Activated naive CD4-positive, alpha-beta T cell treated with anti-CD3 and anti-CD28 coated beads, Interleukin-2, amount 10 ng/mL, durations not matched to agents 7 days and 5 days (primary cell): ENCODE measurements at regions not wholly inside any gene's neighbourhood (a gene's known extent, or its start where the extent isn't known, plus 50 kb on each side); places are given as distances from the start of the nearest gene placed in this dataset.

ENCODE experiments used
- CTCF ChIA-PET: fragments of 350-600 bp; sonication (Branson Sonifier 250); formaldehyde crosslinking; loops from one replicate; lab custom pipeline; 2021; ENCODE audit warnings: antibody characterized with exemption; lab: Charles Lee
- DNase-seq: peaks from one replicate; pipeline ENCODE4 v3.0.0-alpha.2; 2020
- H3K27ac Mint-ChIP-seq: one replicate; pipeline ENCODE4 v1.8.0; 2021; ENCODE audit warnings: mild to moderate bottlenecking, moderate library complexity, mixed read lengths
- H3K27me3 Mint-ChIP-seq: one replicate; pipeline ENCODE4 v1.8.0; 2021; ENCODE audit warnings: mild to moderate bottlenecking, mixed read lengths
- H3K36me3 Mint-ChIP-seq: one replicate; pipeline ENCODE4 v1.8.0; 2021; ENCODE audit warnings: mixed read lengths
- H3K4me1 Mint-ChIP-seq: one replicate; pipeline ENCODE4 v1.8.0; 2021; ENCODE audit warnings: mixed read lengths
- H3K4me3 Mint-ChIP-seq: one replicate; pipeline ENCODE4 v1.8.0; 2021; ENCODE audit warnings: mild to moderate bottlenecking, moderate library complexity, mixed read lengths
- H3K9me3 Mint-ChIP-seq: one replicate; pipeline ENCODE4 v1.8.0; 2021; ENCODE audit warnings: mixed read lengths

DNA sequence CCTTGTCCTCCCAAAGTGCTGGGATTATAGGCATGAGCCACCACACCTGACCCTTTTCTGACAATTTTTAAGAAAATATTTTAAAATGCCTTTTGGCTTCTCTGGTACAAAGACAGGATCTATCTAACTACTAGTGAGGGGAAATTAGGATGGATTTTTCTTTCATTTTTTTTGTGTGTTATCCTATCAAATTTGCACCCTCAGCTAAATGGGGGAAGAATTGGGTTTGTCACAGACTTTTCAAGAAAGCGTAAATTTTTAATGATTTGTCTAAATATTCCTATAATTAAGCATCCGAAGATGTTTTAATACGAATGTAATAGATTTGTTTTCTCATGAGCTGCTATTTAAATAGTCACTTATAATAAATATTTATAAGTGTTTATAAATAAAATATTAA, 340.0 kb upstream of the ETAA1 start:
- no peaks in the 10 kb centered on the region for H3K36me3 Mint-ChIP-seq
- no peaks in the 10 kb centered on the region for H3K9me3 Mint-ChIP-seq
- no peak overlapping the region for H3K27ac Mint-ChIP-seq
- CTCF ChIA-PET: no interaction called here
- no peaks in the 10 kb centered on the region for H3K27me3 Mint-ChIP-seq
- H3K4me1 Mint-ChIP-seq: no peaks in the 10 kb centered on the region
- H3K4me3 Mint-ChIP-seq: no peak overlapping the region
- no peak for DNase-seq

DNA sequence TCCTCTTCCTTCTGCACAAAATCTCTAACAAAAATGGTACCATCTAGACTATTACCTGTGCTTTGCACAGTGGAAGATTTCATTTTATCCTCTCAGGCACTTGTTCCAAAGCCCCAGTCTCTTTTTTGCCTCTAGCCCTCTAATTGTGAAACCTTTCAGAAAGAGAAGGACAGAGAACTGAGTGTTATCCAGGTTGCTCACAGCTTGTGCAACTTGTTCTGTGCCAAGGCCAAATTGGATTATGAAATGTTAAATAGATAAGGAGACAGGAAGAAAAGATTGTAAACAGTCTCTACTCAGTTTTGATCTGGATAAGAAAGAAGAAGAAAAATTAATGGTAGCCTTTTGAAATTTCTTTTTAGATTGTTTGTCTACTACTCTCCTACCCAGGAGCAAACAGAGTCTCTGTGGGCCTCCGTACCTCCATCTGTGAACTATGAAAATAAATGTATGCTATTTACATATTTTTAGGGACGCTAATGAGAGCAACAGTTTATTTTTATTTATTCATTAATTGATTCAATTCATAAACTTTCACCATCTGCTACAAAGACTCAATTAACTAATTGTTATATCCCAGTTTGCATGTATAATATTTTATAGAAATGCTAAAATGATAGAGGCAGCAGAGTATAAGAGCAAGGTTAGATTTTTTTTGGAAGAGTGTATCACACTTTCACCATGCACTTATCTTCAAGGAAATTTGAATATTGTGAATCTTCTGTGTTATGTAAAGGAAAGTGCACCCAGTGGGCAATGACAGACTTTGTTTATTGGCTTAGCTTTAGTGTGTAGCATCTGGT, 339.0 kb upstream of the ETAA1 start:
- DNase-seq: no peak
- no peaks in the 10 kb centered on the region for H3K36me3 Mint-ChIP-seq
- H3K9me3 Mint-ChIP-seq: no peaks in the 10 kb centered on the region
- CTCF ChIA-PET: no interaction called here
- no peaks in the 10 kb centered on the region for H3K4me1 Mint-ChIP-seq
- no peak overlapping the region for H3K27ac Mint-ChIP-seq
- no peaks in the 10 kb centered on the region for H3K27me3 Mint-ChIP-seq
- H3K4me3 Mint-ChIP-seq: no peak overlapping the region

DNA sequence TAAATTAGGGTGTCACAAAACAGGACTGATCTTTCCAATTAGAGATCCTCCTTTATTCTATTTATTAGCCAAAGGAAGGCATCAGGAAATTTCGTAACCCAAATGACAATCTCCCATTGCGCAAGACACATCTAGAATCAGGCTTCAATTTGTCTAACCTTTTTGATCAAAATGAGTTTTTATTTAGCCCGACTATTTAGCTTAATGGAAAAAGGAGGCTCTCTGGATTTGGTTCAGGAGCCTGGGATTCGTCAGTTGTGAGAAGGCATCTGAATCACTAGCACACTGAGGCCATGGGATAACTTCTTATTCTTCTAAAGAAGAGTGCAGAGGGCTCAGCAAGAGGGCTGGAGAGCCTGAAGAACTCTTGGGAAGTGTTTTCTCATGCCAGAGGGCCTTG, 332.1 kb upstream of the ETAA1 start:
- no peaks in the 10 kb centered on the region for H3K36me3 Mint-ChIP-seq
- CTCF ChIA-PET: no interaction called here
- DNase-seq: no peak
- H3K27me3 Mint-ChIP-seq: no peaks in the 10 kb centered on the region
- H3K4me3 Mint-ChIP-seq: no peak overlapping the region
- H3K4me1 Mint-ChIP-seq: no peaks in the 10 kb centered on the region
- peaks cover 3% of the 10 kb centered on the region for H3K9me3 Mint-ChIP-seq
- H3K27ac Mint-ChIP-seq: no peak overlapping the region

DNA sequence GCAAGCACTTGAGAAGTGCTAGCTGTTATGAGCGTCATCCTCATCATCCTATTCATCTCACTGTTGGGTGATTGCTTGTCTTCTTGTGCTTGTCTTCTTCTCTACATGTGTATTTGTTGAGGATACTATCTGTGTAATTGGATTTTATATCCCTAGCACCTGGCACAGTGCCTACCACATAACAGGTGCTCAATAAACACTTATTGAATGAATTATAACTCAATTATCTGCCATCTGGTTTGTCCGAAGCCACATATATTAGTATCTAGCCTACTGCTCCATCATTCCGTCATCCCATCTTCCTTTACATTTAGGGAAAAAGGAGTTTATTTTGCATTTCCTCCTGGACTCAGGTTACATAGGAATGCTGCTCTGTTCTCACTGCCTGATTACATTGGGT, 330.4 kb upstream of the ETAA1 start:
- CTCF ChIA-PET: no interaction called here
- Mint-ChIP-seq H3K4me3 (no peak overlapping the region), H3K9me3 (peaks cover 3% of the 10 kb centered on the region), H3K4me1 (no peaks in the 10 kb centered on the region), H3K27ac (no peak overlapping the region), H3K36me3 (no peaks in the 10 kb centered on the region), H3K27me3 (no peaks in the 10 kb centered on the region)
- DNase-seq: no peak

DNA sequence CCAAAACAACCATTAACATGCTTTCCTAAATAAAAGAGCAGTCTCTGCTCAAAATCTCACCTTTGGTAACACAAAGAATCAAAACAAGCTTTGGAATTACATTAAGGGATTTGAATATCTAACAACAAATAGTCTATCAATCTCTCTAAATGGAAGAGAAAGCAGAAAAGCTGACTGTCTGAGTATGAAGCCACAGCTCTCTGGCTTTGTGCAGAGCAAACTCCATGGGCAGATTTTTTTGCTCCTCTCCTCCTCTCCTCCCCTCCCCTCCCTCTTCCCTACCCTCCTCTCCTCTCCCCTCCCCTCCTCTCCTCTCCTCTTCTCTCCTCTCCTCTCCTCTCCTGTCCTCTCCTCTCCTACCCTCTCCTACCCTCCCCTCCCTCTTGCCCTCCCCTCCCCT, 329.5 kb upstream of the ETAA1 start:
- CTCF ChIA-PET: no interaction called here
- Mint-ChIP-seq H3K4me1 (no peaks in the 10 kb centered on the region), H3K36me3 (no peaks in the 10 kb centered on the region), H3K9me3 (peaks cover 3% of the 10 kb centered on the region), H3K27me3 (no peaks in the 10 kb centered on the region), H3K27ac (no peak overlapping the region), H3K4me3 (no peak overlapping the region)
- DNase-seq: no peak

DNA sequence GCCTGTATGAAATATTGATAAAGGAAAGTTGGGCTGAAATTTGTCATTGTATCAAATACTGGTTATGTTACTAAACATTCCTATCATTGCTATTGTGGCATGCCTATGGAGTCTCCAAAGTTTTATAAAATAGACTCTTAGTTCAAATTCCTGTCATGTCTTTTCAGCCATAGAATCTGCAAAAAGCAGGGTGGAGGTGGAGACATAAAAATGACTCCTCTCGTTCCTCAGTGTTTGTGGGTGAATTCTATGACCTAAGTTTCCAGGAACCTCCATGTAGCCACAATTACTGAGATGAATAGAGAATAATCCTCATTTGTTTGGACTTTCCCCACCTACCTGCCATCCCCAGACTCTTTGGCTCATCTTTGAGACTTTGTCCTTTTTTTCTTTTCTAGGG, 326.3 kb upstream of the ETAA1 start:
- H3K27ac Mint-ChIP-seq: no peak overlapping the region
- H3K4me1 Mint-ChIP-seq: no peaks in the 10 kb centered on the region
- H3K4me3 Mint-ChIP-seq: no peak overlapping the region
- H3K27me3 Mint-ChIP-seq: no peaks in the 10 kb centered on the region
- peaks cover 3% of the 10 kb centered on the region for H3K9me3 Mint-ChIP-seq
- no peaks in the 10 kb centered on the region for H3K36me3 Mint-ChIP-seq
- no peak for DNase-seq
- CTCF ChIA-PET: no interaction called here

DNA sequence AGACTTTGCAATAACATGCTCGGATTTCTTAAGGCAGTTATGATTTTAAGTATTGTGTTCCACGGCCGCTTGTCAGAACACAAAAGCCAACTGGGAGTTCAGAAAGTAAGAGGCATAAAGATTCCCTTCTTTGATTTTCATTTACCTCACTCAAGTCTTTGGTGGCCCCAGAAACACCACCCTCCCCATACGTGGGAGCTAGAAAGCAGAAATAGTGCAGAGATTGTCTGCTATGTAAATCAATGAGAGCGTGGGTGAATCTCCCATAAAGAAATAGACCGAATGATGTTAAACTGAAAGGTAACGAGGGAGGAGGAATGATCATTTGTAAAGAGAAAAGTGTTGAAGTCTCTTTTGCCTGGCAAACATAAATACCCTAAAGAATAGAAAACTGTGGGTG, 322.1 kb upstream of the ETAA1 start:
- DNase-seq: no peak
- CTCF ChIA-PET: no interaction called here
- no peaks in the 10 kb centered on the region for H3K36me3 Mint-ChIP-seq
- no peak overlapping the region for H3K4me3 Mint-ChIP-seq
- H3K9me3 Mint-ChIP-seq: no peaks in the 10 kb centered on the region
- no peaks in the 10 kb centered on the region for H3K4me1 Mint-ChIP-seq
- no peaks in the 10 kb centered on the region for H3K27me3 Mint-ChIP-seq
- no peak overlapping the region for H3K27ac Mint-ChIP-seq

DNA sequence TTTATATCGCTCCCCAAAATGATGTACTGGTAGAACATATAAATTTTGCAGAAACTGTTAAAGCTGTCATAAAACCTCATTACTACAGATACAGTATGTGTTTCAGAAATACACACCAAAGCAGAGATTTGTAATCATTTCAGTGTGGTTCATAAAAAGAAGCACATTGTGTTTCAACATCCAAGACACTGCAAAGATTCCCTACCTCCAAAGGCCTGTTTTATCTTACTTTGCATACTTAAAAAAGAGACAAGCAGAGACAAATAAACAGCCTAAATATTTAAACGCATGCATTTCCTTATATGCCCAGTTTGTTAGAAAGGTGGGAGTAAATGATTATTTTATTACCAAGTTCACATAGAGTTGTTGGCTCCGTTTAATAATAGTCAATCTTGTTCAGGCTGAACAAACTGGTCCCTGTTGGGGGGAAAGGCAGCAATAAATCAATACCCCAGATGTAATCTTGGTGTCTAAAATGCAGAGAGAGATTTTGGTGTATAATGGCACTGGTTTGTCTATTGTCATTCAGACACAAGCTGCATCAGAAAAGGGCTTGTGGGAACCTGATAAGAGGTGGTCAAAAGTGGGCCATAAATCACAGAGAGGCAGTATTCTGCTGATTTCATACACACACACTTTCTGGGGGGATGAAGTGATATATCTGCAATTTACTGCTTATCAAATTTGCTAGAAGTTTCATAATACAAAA, 321.4 kb upstream of the ETAA1 start:
- no peak overlapping the region for H3K4me3 Mint-ChIP-seq
- no peaks in the 10 kb centered on the region for H3K4me1 Mint-ChIP-seq
- H3K9me3 Mint-ChIP-seq: no peaks in the 10 kb centered on the region
- no peak overlapping the region for H3K27ac Mint-ChIP-seq
- CTCF ChIA-PET: no interaction called here
- DNase-seq: no peak
- no peaks in the 10 kb centered on the region for H3K27me3 Mint-ChIP-seq
- H3K36me3 Mint-ChIP-seq: no peaks in the 10 kb centered on the region

DNA sequence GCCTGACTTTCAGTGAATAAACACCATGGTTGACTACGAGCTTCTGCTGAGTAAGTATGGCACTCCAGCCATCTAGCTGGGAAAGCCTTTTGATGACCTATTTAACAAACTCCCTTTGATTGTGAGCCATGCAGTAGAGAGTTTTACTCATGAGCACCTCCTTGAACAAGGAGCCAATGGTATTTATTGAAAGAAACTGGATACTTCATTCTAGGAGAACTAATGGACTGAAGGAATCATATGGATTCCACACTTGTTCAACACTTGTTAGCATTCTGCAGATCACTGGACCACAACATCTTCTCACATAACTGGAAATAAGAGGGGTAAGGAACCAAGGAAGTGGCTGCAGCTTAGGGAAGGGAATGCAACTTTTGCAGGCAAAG, 320.9 kb upstream of the ETAA1 start:
- H3K4me1 Mint-ChIP-seq: no peaks in the 10 kb centered on the region
- H3K27me3 Mint-ChIP-seq: no peaks in the 10 kb centered on the region
- H3K4me3 Mint-ChIP-seq: no peak overlapping the region
- DNase-seq: no peak
- H3K27ac Mint-ChIP-seq: no peak overlapping the region
- no peaks in the 10 kb centered on the region for H3K9me3 Mint-ChIP-seq
- CTCF ChIA-PET: no interaction called here
- H3K36me3 Mint-ChIP-seq: no peaks in the 10 kb centered on the region

DNA sequence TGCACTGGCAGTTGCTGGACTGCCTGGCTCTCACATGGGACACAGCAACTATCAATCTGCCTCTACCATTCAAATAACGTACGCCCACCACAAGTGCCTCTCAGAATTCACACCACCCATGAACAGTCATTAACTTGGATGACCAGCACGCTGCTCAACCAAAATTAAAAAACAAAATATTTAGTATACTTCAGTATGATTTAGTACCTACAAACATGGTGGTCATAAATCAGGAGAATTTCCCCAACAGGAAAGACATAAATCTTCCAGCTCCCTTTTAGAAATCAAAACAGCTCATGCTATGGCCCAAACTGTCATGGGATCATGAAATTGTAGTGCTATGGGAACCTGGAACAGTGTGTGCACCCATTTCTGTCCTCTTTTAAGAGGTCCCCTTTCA, 317.4 kb upstream of the ETAA1 start:
- no peaks in the 10 kb centered on the region for H3K9me3 Mint-ChIP-seq
- no peaks in the 10 kb centered on the region for H3K27me3 Mint-ChIP-seq
- H3K27ac Mint-ChIP-seq: no peak overlapping the region
- no peaks in the 10 kb centered on the region for H3K36me3 Mint-ChIP-seq
- DNase-seq: no peak
- H3K4me3 Mint-ChIP-seq: no peak overlapping the region
- H3K4me1 Mint-ChIP-seq: no peaks in the 10 kb centered on the region
- CTCF ChIA-PET: no interaction called here

DNA sequence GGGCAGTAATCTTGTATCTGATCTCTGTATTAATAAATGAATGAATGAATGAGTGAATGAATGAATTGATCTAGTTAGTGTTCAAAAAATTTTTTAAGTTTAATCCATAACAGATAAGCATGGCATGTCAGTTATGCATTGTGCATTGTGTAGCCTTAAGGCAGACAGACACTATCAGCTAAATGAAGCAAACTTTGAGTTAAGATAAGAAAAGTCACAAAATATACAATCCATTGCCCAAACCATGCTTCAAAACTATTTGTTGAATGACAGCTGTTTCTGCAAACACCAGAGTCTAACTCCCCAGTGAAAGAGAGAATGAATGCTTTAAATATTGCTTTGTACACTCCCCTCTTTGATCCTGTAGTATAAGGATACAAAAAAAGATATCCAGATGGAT, 314.3 kb upstream of the ETAA1 start:
- Mint-ChIP-seq H3K36me3 (no peaks in the 10 kb centered on the region), H3K27me3 (no peaks in the 10 kb centered on the region), H3K4me1 (no peaks in the 10 kb centered on the region), H3K9me3 (no peaks in the 10 kb centered on the region), H3K4me3 (no peak overlapping the region), H3K27ac (no peak overlapping the region)
- CTCF ChIA-PET: no interaction called here
- no peak for DNase-seq

DNA sequence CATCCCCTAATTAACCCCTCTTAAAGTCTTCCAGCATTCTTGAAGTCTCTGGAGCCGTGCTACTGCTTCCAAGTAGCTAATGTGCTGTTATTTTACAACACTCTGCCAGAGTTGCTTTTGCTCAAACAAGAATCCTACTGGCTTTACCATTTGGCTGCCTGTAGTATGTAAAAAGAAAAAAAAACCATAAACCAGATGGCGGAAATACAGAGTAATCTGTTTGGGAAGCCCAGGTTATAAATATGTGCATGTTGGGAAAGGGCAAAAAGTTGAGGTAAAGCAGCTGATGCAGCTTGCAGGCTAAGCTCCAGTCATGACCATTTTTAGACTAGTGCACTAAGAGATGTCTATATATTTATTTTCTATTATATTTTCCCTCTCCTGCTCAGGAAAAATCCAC, 313.2 kb upstream of the ETAA1 start:
- no peaks in the 10 kb centered on the region for H3K4me1 Mint-ChIP-seq
- H3K4me3 Mint-ChIP-seq: no peak overlapping the region
- no peaks in the 10 kb centered on the region for H3K36me3 Mint-ChIP-seq
- CTCF ChIA-PET: no interaction called here
- no peak for DNase-seq
- no peaks in the 10 kb centered on the region for H3K9me3 Mint-ChIP-seq
- H3K27ac Mint-ChIP-seq: no peak overlapping the region
- no peaks in the 10 kb centered on the region for H3K27me3 Mint-ChIP-seq

DNA sequence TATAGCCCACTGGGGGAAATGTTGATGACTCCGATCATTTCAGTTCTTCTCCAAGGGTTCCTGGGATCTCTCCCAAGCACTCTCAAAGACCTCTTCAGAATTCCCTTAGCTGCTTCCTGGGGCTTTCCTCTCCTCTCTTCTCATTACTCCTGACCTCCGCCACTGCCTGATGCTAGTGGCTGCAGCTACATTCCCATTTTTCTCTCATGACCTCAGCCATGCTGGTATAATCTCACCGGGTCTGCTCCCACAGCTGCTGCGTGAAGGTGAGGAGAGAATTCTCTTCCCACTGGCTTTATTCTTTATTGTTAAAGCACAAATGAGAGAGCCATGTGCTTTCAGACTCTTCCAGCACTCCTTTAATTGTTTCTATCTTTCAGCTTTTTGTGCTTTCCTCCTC, 312.0 kb upstream of the ETAA1 start:
- H3K4me1 Mint-ChIP-seq: no peaks in the 10 kb centered on the region
- H3K27ac Mint-ChIP-seq: no peak overlapping the region
- no peak overlapping the region for H3K4me3 Mint-ChIP-seq
- CTCF ChIA-PET: no interaction called here
- no peaks in the 10 kb centered on the region for H3K9me3 Mint-ChIP-seq
- no peaks in the 10 kb centered on the region for H3K27me3 Mint-ChIP-seq
- H3K36me3 Mint-ChIP-seq: no peaks in the 10 kb centered on the region
- DNase-seq: no peak

DNA sequence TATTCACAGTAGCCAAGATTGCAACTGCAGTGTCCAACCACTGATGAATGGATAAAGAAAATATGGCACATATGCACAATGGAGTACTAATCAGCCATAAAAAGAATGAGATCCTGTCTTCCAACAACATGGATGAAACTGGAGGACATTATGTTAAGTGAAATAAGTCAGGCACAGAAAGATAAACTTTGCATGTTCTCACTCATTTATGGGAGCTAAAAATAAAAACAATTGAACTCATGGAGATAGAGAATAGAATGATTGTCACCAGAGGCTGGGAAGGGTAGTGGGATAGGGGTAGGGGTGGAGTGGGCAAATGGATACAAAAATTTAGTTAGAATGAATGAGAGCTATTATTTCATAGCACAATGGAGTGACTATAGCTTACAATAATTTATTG, 305.5 kb upstream of the ETAA1 start:
- Mint-ChIP-seq H3K4me1 (no peaks in the 10 kb centered on the region), H3K4me3 (no peak overlapping the region), H3K9me3 (no peaks in the 10 kb centered on the region)

DNA sequence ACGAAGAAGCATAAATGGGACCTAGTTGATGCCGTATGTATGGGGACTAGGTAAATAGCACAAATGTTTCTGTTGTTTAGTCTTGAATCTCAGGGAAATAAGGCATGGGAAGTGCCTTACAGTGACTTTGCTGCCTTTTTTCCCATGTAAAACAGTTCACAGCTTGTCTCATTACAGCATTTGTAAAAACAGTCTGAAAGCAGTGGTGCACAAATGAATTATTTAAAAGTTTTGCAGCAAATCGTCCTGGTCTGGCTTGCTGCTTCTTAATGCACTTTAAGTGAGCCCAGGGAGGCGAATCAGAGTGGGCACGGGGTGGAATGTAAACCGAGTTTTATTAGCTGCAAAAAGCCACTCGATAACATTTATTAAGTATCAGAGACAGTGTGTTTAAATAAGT, 302.0 kb upstream of the ETAA1 start:
- H3K4me1 Mint-ChIP-seq: no peaks in the 10 kb centered on the region

More for the DNA sequence above, 305.5 kb upstream of the ETAA1 start:
- DNase-seq: no peak
- no peak overlapping the region for H3K27ac Mint-ChIP-seq
- H3K36me3 Mint-ChIP-seq: no peaks in the 10 kb centered on the region
- CTCF ChIA-PET: no interaction called here
- H3K27me3 Mint-ChIP-seq: no peaks in the 10 kb centered on the region

More for the DNA sequence above, 302.0 kb upstream of the ETAA1 start:
- Mint-ChIP-seq H3K9me3 (no peaks in the 10 kb centered on the region), H3K27me3 (no peaks in the 10 kb centered on the region), H3K4me3 (no peak overlapping the region), H3K27ac (no peak overlapping the region), H3K36me3 (no peaks in the 10 kb centered on the region)
- no peak for DNase-seq
- CTCF ChIA-PET: no interaction called here
